Left lung (tissue), 4 donors: ENCODE measurements at regions not wholly inside any gene's neighbourhood (a gene's known extent, or its start where the extent isn't known, plus 50 kb on each side); places are given as distances from the start of the nearest gene placed in this dataset.
A peak's percentile ranks its signal among the peaks of the same experiment; 100 is the strongest.

Source experiments
- ATAC-seq: fragments of 200-7000 bp; cut with Tn5 transposase; one replicate; pipeline ENCODE4 v1.9.1; 2020; ENCODE audit warnings: moderate library complexity
- DNase-seq, 4 donors: peaks; one replicate each; pipeline ENCODE4 v3.0.0-alpha.2; 2013 to 2020
- H3K27ac ChIP-seq, 2 donors: fragments of 200-600 bp; sonication (generic) in 1 of 2; one replicate each; pipeline versions ENCODE4 v1.5.0 to v1.8.0; 2020 to 2021
- H3K27me3 ChIP-seq, 2 donors: fragments of 200-600 bp; sonication (generic) in 1 of 2; one replicate each; pipeline versions ENCODE4 v1.5.0 to v1.8.0; 2020 to 2021
- H3K36me3 ChIP-seq, 2 donors: fragments of 200-600 bp; sonication (generic) in 1 of 2; one replicate each; pipeline versions ENCODE4 v1.5.0 to v1.8.0; 2020 to 2021
- H3K4me1 ChIP-seq, 2 donors: fragments of 200-600 bp; one replicate each; pipeline ENCODE4 v1.8.0; 2021
- H3K4me3 ChIP-seq, 2 donors: fragments of 200-600 bp; sonication (generic) in 1 of 2; one replicate each; pipeline versions ENCODE4 v1.5.0 to v1.8.0; 2020 to 2021; ENCODE audit warnings: mild to moderate bottlenecking in 1 of 2
- H3K9me3 ChIP-seq, 2 donors: fragments of 200-600 bp; sonication (generic) in 1 of 2; one replicate each; pipeline versions ENCODE4 v1.5.0 to v1.8.0; 2020 to 2021
- CTCF ChIP-seq, 2 donors: fragments of 200-600 bp; sonication (generic) in 1 of 2; IDR thresholded peaks; one replicate each; pipeline versions ENCODE4 v1.5.0 to v1.8.0; 2021; ENCODE audit warnings: antibody characterized with exemption in 2 of 2
- intact Hi-C, 2 donors: fragments of 100-400 bp; cut with DNase I; formaldehyde crosslinking; loops; one replicate each; pipeline versions ENCODE4 v1.11.2 to v1.14.2; 2022
- donor health status: DM: no; HTN: yes; CAD: no.
- donor health status: DM: no; HTN: no; CAD: no.

GRCh38 chr12:77629141-77629540 is 201.6 kb upstream of the NAV3 start:
- Histone ChIP-seq H3K9me3 (peaks cover 0 to 4% of the 10 kb centered on the region in 2 donors), H3K27ac (no peak overlapping the region), H3K4me1 (no peaks in the 10 kb centered on the region), H3K27me3 (no peaks in the 10 kb centered on the region), H3K4me3 (no peak overlapping the region), H3K36me3 (no peaks in the 10 kb centered on the region)
- ATAC-seq: no peak
- no peak for TF ChIP-seq CTCF (IDR thresholded peaks at IDR 0.05)
- intact Hi-C loops: no loop called here
- DNase-seq: peak in 2 of 4 donors; percentile 24 to 44

- H3K36me3 ChIP-seq: no peaks in the 10 kb centered on the region
- H3K27me3 ChIP-seq: no peaks in the 10 kb centered on the region
- intact Hi-C loops: no loop called here
- H3K27ac ChIP-seq: no peak overlapping the region
- TF ChIP-seq CTCF (IDR thresholded peaks at IDR 0.05): no peak
- ATAC-seq (no peak), DNase-seq (no peak)
- peaks cover 0 to 4% of the 10 kb centered on the region in 2 donors for H3K9me3 ChIP-seq
- H3K4me3 ChIP-seq: no peak overlapping the region
- H3K4me1 ChIP-seq: no peaks in the 10 kb centered on the region
Observed at GRCh38 chr12:77625441-77625840, 205.3 kb upstream of the NAV3 start.

- intact Hi-C loops: no loop called here
- Histone ChIP-seq H3K36me3 (no peaks in the 10 kb centered on the region), H3K27me3 (no peaks in the 10 kb centered on the region), H3K9me3 (peaks cover 0 to 11% of the 10 kb centered on the region in 2 donors), H3K27ac (no peak overlapping the region), H3K4me3 (no peak overlapping the region), H3K4me1 (no peaks in the 10 kb centered on the region)
- no peak for TF ChIP-seq CTCF (IDR thresholded peaks at IDR 0.05)
- DNase-seq: no peak
- ATAC-seq: no peak
Observed at GRCh38 chr12:77619425-77619824, 211.3 kb upstream of the NAV3 start.

- H3K27me3 ChIP-seq: no peaks in the 10 kb centered on the region
- no peak for TF ChIP-seq CTCF (IDR thresholded peaks at IDR 0.05)
- no peaks in the 10 kb centered on the region for H3K36me3 ChIP-seq
- no peaks in the 10 kb centered on the region for H3K4me1 ChIP-seq
- DNase-seq (no peak), ATAC-seq (no peak)
- peaks cover 0 to 11% of the 10 kb centered on the region in 2 donors for H3K9me3 ChIP-seq
- H3K27ac ChIP-seq: no peak overlapping the region
- intact Hi-C loops: no loop called here
- no peak overlapping the region for H3K4me3 ChIP-seq
Observed at GRCh38 chr12:77617818-77618217, 212.9 kb upstream of the NAV3 start.

GRCh38 chr12:77615332-77615731 is 215.4 kb upstream of the NAV3 start:
- Histone ChIP-seq H3K27me3 (no peaks in the 10 kb centered on the region), H3K4me1 (no peaks in the 10 kb centered on the region), H3K4me3 (no peak overlapping the region), H3K27ac (no peak overlapping the region), H3K9me3 (peaks cover 0 to 11% of the 10 kb centered on the region in 2 donors), H3K36me3 (no peaks in the 10 kb centered on the region)
- no peak for ATAC-seq
- intact Hi-C loops: no loop called here
- no peak for DNase-seq
- no peak for TF ChIP-seq CTCF (IDR thresholded peaks at IDR 0.05)
